NCI-H1694 treated with DMSO at 0.1 percent for 48 hours (cell line): ENCODE measurements at regions not wholly inside any gene's neighbourhood (a gene's known extent, or its start where the extent isn't known, plus 50 kb on each side); places are given as distances from the start of the nearest gene placed in this dataset.

ENCODE experiments used
- DNase-seq: peaks from one replicate; lab custom pipeline; 2025; lab: John Stamatoyannopoulos, UW

DNA sequence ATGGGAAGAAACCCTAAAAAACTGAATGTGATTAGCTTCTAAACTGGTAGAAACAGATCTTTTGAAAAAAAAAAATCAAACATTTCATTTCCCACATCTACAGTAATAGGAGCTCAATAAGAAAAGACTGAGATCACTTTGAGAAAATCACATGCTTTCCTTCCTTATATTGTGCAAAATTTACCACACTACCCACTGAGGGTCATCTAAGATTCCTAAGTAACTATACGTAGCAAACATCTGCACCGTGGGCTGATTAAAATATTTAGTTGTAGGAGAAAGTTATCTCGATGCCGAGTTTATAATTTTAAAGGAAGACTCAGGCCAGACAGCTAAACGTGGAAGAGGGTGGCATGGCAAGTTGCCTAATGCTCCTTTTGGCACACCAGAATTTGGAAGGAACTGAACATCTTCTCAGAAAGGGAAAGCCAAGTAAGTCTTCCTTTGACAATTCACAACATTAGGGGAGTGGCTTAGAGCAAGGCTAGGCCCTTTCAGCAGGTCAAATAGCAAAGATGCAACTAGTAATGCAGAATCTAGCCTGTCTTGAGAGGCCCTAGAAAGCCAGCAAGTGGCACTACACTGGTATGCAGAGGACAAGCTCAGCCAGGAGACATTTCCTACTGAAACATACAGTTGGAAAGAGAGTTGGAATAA lies 128.0 kb downstream of the TMA16 start:
- DNase-seq, result no peak

DNA sequence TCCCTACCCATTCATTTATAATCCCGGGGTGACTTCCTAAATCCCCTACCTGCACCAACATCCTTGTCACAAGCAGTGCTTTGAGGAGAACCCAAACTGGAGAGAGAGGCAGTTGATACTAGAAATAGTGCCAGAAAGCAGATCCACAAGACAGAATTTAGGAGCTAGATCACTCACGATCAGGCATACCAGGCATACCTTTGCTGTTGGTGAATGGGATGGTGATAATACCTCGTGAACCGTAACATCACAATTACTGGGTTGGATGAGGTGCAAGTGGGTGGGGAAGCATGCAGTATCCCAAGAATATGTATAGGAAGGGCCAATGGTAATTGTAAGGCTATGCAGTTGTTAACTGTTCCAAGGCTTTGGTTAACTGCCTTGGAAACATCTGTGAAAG lies 129.3 kb downstream of the TMA16 start:
- no peak for DNase-seq

DNA sequence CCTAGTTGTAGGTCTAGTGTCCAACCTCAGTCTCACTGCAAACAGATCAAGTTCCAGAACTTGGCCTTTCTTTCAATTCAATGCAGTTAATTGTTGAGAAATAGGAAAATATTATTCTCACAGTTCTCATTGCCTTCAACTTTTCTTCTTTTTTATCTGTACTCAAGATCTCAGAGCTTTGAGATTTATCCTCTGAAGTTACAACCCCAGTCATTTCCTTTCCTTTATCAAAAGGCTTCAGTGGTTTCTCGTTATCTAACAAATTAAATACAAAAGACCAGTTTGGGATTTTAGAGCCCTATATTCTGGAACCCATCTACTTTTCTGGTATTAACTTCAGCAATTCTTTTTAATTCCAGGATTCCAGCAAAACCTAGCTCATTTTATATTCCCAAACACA lies 130.2 kb downstream of the TMA16 start:
- DNase-seq, result no peak

DNA sequence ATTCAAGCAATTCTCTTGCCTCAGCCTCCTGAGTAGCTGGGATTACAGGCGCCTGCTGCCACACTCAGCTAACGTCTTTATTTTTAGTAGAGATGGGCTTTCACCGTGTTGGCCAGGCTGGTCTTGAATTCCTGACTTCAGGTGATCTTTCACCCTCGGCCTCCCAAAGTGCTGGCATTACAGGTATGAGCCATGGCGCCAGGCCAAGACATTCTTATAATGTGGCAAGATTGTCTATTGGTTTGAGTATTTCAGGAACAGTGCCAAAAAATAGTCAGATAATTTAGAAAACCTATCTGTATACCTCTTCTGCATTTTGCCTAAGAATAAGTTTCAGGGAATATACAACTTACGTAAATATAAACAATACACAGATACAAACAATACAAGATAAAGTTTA lies 136.8 kb downstream of the TMA16 start:
- DNase-seq, result no peak

DNA sequence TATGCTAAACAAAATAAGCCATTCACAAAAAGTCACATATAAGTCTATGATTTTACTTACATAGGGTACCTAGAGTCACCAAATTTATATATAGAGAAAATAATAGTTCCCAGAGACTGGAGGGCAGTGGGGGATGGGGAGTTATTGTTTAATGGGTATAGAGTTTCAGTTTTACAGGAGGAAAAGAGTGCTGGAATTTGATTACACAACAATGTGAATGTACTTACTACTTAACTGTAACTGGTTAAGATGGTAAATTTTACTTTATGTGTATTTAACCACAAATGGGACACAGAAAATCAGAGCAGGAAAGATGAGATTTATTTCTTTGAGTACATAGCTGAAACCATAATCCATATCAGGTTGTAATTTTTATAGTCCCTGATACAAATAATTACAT lies 144.4 kb downstream of the TMA16 start:
- DNase-seq, result no peak

DNA sequence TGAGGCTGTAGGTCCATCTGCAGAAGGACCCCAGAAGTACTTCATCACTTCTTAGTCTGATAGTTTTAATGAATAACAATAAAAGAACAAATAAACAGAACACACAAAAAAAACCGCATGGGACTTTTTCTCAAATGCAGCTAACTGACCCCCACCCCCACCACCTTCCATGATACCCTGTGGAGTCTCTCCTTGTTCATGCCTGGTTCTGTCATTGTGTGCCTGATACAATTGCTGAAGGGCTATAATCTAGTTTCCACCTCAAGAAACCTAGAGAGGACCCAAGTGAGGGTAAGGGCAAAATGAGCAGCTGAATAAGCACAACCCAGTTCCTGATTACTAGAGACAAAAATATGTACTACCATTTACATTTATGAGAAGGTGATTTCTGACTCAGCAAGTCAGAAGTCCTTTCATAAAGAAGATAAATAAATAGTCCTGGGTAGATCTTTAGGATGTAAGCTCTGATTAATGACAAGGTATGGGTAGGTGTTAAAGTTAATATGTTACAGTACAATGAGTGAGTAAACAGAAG lies 155.1 kb downstream of the TMA16 start:
- no peak for DNase-seq

DNA sequence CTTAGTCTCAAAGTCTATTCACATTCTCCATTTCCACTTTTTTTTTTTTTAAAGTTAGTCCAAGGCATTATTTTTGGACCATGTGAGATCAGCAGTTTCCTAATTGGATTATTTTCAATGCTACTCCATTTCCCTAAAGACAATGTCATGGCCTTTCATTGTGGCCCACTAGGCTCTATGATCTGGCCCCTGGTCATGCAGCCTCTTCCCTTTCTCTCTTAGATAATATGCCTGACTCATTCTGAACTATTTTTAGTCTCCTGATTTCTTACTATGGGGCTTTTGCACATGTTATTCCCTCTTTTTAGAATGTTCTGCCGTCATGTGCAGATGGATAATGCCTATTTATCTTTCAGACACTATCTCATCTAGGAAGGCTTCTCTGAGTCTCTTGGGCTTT lies 157.3 kb downstream of the TMA16 start:
- DNase-seq, result no peak

DNA sequence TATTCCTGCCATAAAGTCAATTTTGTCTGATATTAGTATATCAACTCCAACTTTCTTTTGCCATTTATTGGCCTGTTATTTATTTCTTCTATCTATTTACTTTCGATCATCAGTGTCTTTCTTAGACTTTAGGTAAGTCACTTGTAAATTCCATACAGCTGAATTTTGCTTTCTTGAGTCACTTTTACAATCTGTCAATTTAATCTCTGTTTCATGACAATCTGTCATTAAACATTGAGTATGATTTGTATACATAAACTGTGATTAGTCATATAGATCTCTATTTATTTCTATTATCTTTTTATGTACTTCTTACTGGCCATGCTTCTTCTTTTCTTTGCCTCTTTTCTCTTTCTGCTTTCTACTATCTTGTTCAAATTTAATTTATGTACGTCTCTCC lies 160.1 kb downstream of the TMA16 start:
- no peak for DNase-seq

DNA sequence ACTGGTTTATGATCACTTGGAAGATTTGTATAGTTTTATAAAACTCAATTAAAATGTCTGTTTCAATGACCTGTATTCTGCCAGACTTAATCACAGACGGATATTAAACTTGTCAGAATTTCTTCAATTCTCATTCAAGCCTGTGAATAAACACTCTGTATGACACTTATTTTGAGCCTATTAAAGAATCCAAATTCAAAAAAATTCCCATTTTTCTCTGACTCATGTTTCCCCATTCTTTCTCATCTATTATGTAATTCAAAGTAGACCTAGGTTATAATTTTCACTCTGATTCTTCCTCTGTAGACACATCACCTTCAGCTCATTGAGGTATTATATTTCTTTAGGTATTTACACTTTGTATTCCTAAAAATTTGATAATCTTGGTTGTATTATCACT lies 166.1 kb downstream of the TMA16 start:
- DNase-seq, result no peak

DNA sequence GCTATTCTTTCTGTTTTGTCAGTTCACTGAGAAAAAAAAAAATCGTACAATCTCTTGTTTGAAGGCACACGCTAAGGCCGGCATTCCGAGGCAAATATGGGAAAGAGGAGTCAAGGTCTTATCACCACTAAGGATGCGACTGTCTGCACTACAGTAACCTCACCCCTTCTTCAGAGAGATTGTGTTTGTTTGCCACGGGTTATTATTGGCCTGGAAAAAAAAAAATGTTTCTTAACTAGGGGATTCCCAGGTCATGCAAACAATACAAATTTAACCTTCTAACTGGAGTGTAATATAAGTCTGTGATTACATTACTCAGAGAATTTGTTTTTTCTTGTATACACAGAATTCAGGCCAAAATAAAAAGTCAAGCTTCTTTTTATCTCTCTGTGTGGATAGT lies 168.3 kb downstream of the TMA16 start:
- no peak for DNase-seq

DNA sequence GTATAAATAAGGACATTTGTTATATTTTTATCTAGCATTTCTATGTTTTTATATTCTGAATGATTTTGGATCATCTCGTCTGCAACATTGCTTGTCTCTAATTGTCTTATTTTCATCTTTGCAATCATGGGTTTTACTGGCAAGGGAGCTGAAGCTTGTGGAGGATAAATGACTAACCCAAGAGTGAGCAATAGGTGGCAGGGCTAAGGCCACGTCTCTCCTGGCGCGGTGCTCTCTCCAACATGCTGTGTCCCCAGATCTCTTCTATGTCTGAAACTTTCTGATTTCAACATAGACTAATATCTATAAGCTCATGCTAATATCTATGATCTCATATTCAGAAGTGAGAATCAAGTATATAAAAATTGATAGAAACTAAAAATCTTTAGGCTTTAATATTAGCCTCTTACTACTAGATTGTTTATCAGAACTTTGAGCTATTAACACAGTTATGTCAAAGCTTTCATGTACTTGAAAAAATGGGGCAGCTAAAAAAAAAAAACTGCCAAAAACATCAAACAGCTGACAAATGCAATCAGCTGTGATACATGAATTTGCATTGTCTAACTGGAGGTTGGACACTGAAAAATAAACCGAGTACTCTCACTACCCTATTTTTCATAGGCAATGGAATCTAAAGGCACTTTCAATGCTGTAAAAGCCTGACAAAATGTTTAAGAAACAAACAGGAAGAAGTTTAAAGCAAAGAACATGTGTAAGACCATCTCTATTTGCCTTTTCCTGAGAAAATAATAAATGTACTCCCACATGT lies 169.2 kb downstream of the TMA16 start:
- no peak for DNase-seq

DNA sequence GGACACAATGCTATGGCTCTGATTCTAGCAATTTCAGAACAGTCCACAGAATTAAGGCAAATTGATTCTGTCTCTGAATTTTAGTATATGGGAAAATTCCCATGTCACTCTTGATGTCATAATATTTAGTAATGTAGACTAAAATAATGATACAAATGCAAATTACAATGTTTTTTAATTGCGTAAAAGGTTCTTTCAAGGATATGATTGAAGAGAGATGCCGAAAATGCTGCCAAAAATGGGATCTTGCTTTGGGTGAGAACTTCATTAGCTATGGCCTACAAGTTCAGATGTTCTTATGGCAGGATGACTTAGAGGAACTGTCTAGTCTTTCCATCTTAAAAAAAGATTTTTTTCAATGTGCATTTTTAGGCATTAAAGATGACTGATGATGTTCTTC lies 170.6 kb downstream of the TMA16 start:
- DNase-seq, result no peak

DNA sequence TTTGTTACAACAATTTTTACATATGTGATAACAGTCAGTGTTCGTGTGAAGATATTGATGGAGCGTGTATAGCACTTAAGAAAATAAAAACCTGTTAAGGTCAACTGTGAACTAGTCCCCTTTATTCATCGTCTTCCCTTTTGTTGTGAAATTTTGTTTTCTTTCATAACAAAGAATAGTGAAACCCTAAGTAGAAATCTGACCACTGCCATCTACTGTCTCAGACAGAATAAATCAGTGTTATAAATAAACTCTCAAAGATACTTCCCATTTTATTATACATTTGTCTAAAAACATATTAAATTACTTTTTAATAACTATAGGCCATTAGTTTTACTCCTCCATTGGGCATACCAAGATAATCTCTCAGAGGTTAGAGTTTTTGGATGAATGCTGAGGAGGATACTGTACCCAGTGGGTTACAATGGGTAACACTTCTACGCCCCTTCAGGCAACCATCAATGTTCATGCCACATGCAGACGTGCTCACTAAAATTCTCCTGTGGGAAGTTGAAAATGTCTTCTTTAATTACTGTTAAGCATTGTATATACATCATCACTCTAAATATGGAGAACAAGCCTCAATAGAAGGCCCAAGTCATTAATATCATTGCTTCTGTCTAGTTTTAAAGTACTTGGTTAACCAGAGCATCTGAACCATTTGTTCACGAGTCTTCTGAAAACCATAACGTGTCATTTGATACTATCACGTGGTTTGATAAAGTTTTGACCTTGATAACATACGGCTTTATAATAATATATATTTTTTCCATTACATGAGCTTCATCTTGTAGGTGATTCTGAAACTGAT lies 171.2 kb downstream of the TMA16 start:
- DNase-seq, result no peak

DNA sequence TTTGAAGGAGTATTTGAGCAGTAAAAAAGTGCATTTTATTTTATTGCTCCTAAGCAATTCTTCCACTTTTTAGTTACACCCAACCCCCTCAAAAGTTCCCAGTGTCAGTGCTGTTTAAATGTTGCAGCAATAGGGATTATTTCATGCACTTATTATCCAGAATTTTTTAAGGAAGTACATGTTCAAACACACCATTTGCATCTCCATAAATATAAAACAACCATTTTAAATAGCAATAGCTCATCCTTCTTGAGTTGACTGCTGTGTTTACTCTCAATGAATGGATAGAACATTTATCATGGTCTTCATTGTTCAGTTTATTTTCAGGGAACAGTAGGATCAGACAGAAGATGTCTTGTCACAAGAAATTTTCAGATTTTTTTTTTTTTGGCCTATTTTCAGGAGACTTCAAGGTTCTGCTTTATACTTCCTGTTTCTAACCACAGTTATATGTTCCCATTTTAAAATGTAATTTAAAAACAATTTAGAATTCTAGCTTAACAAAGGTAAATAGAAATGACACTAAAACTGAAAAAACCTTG lies 171.9 kb downstream of the TMA16 start:
- no peak for DNase-seq

DNA sequence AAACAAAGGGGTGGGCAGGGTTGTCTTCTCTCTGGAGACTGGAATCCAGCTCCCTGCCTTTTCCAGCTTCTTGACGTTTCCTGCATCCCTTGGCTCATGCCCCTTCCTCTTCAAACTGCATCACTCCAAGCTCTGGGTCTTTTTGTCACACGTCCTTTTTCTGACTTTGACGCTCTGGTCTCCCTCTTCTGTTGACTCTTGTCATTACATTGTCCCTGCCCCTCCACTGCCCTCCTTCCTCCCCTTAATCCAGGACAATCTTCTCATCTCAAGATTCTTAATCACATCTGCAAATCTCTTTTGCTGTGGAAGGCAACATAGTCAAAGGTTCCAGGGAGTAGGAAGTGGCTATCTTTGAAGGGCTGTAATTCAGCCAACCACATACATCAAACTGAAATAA lies 178.3 kb downstream of the TMA16 start:
- no peak for DNase-seq

DNA sequence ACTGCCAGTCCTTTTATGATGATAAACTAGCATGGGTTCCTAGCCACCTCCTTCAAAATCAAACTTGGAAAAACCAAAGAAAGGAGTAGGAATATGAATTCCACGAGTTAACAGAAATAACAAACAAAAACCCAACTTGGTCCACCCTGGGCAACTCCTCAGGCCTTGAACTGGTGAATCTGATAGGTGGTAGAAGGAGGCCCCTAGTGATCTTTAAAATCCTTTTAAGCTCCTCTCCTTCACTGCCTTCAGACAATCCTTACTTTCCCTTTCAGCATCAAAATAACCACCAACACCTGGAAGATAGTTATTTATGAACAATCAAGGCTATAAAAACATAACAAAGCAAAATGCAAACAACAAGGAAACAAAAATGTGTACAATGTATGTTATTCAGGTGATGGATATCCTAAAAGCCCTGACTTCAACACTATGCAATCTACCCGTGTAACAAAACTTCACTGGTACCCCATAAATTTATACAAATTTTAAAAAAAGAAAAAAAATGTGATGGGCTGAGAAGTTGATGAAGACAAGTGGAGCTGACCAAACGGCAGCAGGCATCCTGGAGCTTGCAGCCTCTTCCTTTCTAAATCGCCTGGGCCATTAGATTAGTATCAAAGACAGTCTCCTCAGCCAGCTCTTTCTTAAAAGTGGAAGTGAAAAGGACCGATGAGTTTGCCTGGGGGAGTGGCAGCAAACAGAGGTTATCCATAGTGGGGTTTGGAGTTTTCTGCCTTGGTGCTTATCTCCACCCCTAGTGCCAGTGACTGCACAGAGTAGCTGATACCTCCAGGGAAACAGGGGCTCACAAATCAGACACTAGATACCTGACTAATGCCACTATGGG lies 179.6 kb downstream of the TMA16 start:
- DNase-seq, result no peak

DNA sequence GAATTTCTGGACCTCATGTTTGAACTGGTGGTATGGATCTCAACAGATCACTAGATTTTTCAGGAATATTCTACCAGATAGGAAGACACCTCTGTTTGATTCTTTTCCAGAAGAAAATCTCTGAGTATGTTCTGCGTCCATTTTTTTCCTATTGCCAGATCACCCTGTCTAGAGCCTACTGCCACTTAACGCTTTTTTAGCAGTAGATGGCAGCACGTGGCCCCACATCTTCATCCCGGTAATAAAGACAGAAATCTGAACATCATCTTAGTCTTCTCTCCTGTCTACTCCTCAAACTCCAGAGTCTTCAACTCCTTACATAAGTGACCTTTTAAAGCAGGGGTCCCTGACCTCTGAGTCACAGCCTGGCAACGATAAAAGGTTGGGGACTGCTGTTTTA lies 184.7 kb downstream of the TMA16 start:
- no peak for DNase-seq

DNA sequence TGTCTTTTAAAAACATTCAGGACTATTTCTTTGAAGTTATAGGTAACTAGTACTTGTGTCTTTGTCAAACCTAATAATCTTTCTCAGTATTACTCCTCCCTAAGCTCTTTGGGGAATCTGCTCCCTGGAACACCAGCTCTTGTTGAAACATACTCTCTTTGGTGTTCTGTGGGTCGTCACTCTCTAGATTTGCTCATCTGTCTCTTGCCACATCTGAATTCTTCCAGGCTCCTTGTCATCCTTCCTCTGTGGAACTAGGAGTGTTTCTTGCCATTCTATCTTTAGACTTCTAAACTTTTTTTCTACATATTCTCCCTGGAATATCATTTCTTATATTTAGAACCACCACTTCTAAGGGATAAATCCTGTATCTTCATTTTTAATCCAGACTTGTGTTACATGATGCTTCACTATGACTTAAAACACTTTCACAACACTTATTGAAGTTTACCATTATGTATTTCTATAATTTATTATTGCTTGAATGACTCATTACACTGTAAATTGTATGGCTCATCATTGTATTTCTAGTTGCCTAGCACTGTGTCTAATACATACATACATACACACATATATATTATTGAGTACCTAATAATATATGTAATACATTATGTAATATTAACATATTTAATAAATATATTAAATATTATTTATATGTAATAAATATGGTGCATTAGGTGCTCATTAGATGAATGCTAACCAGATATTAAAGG lies 186.1 kb downstream of the TMA16 start:
- no peak for DNase-seq

DNA sequence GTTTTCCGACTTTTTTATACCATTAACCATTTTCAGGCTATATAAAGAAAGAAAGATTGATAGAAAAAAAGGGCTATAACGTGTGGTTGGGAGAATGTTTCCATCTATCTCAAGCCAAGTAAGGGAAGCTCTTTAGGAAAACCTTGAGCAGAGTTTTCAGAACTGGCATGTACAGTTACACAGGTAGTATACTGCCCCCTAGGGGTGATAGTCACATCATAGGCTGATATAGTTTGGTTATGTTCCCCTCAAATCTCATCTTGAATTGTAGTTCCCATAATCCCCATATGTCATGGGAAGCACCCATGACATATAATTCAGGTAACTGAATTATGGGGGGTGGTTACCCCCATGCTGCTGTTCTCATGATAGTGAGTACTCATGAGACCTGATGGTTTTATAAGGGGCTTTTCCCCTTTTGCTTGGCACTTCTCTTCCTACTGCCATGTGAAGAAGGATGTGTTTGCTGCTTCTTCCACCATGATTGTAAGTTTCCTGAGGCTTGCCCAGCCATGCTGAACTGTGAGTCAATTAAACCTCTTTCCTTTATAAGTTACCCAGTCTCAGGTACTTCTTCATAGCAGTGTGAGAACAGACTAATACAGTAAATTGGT lies 186.8 kb downstream of the TMA16 start:
- peak; percentile 2 for DNase-seq

DNA sequence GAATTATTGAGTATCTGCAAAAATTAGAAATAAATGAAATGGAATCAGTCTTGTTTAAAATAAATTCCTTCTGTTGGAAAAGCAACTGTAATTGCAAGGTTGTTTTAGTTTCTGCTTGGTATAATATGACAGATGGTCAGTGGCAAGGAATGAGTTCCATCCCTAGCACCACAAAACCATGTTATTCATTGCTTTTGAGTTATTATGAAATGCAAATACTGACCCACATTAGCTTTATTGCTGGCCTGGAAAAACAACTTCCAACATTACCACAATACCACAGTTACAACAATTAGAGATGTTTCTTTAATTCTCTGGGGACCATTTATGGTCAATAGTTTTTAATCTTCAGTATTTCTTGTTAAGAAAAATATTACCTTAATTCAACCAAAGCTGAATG lies 194.4 kb downstream of the TMA16 start:
- DNase-seq, result no peak

DNA sequence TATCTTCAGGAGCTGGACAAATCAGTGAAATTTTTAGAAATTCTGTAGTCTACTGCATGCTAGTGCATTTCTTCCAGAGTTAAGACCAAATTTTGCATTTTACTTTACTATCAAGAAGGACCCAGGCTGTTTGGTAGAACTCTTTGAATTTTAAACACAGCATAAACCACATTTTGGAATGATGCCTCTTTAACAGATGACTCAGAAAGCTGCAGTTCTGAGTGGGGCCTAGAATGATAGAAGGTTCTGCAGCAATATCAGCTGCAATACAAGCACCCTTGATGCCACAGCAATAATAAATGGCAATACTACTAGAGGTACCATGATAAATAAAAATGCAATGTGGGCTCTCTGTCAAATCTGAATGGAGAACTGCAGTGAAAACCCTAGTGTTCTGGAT lies 198.7 kb downstream of the TMA16 start:
- DNase-seq, result no peak
